Endothelial cell of umbilical vein (primary cell): ENCODE measurements at regions not wholly inside any gene's neighbourhood (a gene's known extent, or its start where the extent isn't known, plus 50 kb on each side); places are given as distances from the start of the nearest gene placed in this dataset.

Experiments used
- BruUV-seq: library from RNA; stranded (reverse); fragments of 400-500 nt; replicated peaks from 2 replicates; lab custom pipeline; 2021; lab: Mats Ljungman, UMichigan
- CTCF ChIA-PET: fragments of 300-600, 350-600 bp; sonication (Branson Sonifier 250); formaldehyde crosslinking; loops from one replicate; lab custom pipeline; 2021; ENCODE audit warnings: antibody characterized with exemption, inconsistent platforms; lab: Charles Lee
- POLR2A ChIA-PET: fragments of 300-600, 350-600 bp; sonication (Branson Sonifier 250); formaldehyde crosslinking; loops from one replicate; lab custom pipeline; 2021; ENCODE audit warnings: antibody characterized with exemption, inconsistent platforms; lab: Charles Lee
- DNase-seq: peaks from one replicate; pipeline ENCODE4 v3.0.0-alpha.2; 2011; ENCODE audit warnings: low read depth, low spot score
- FAIRE-seq: peaks from 2 replicates; lab custom pipeline; 2011; peaks lifted over from hg19 to GRCh38; lab: Jason Lieb, UNC
- H2AFZ ChIP-seq: 2 replicates; pipeline ENCODE4 v1.6.0; 2012; ENCODE audit warnings: low read depth, low read length, control low read depth, inconsistent platforms
- H3K27ac ChIP-seq: 2 replicates; pipeline ENCODE4 v1.5.1; 2011; ENCODE audit warnings: low read depth, mild to moderate bottlenecking, control low read depth, low read length, moderate library complexity; ENCODE audit not compliant: insufficient read depth
- H3K27me3 ChIP-seq, 2 experiments: 2 replicates each; pipeline versions ENCODE4 v1.6.0 to v1.6.1; 2011; ENCODE audit warnings: low read length in 2 of 2, mixed read lengths in 1 of 2; ENCODE audit not compliant: control insufficient read depth in 2 of 2, insufficient read depth in 2 of 2
- H3K36me3 ChIP-seq, 2 experiments: 2 replicates in 1 of 2; 3 replicates in 1 of 2; pipeline ENCODE4 v1.5.1; 2011; ENCODE audit warnings: low read length in 2 of 2, mild to moderate bottlenecking in 1 of 2, moderate library complexity in 1 of 2; ENCODE audit not compliant: control insufficient read depth in 2 of 2, insufficient read depth in 2 of 2; ENCODE audit errors: extremely low read depth in 1 of 2
- H3K4me1 ChIP-seq: 3 replicates; pipeline ENCODE4 v1.5.1; 2011; ENCODE audit warnings: mild to moderate bottlenecking, low read length; ENCODE audit not compliant: control insufficient read depth, insufficient read depth; ENCODE audit errors: extremely low read depth
- H3K4me2 ChIP-seq: 2 replicates; pipeline ENCODE4 v1.6.1; 2011; ENCODE audit warnings: low read length, control low read depth, mixed read lengths; ENCODE audit not compliant: insufficient read depth
- H3K4me3 ChIP-seq, 3 experiments: fragments of 200-600 bp in 1 of 3; sonication (generic), shearing (Covaris generic) in 1 of 3; replicated peaks in 1 of 3; 2 replicates each; pipeline ENCODE4 v1.5.1; 2011 to 2016; ENCODE audit warnings: control low read depth in 3 of 3, low read length in 3 of 3, mild to moderate bottlenecking in 2 of 3, inconsistent platforms in 1 of 3, low read depth in 1 of 3, moderate library complexity in 1 of 3; ENCODE audit not compliant: insufficient read depth in 1 of 3
- H3K79me2 ChIP-seq: 2 replicates; pipeline ENCODE4 v1.6.0; 2012; ENCODE audit warnings: low read length, inconsistent platforms; ENCODE audit not compliant: control insufficient read depth, insufficient read depth
- H3K9ac ChIP-seq: replicated peaks from 2 replicates; pipeline ENCODE3; 2011; ENCODE audit warnings: low read length, control low read depth; ENCODE audit not compliant: insufficient read depth; ENCODE audit errors: extremely low read depth
- H3K9me1 ChIP-seq: replicated peaks from 3 replicates; pipeline ENCODE4 v1.6.0; 2011; ENCODE audit warnings: mild to moderate bottlenecking, low read length; ENCODE audit not compliant: control insufficient read depth, insufficient read depth; ENCODE audit errors: extremely low read depth
- H3K9me3 ChIP-seq: replicated peaks from 2 replicates; pipeline ENCODE4 v1.5.1; 2012; ENCODE audit warnings: low read length, inconsistent platforms; ENCODE audit not compliant: control insufficient read depth, insufficient read depth
- H4K20me1 ChIP-seq: replicated peaks from 2 replicates; pipeline ENCODE3; 2011; ENCODE audit warnings: mild to moderate bottlenecking, low read length; ENCODE audit not compliant: control insufficient read depth, insufficient read depth; ENCODE audit errors: extremely low read depth
- CTCF ChIP-seq, 2 donors: IDR thresholded peaks; 1 replicate in 1 of 2; 2 replicates in 1 of 2; pipeline ENCODE4 v1.5.1; 2011; ENCODE audit warnings: low read length in 2 of 2, mild to moderate bottlenecking in 2 of 2, moderate library complexity in 2 of 2, control low read depth in 1 of 2, inconsistent platforms in 1 of 2, low read depth in 1 of 2; ENCODE audit not compliant: insufficient read depth in 1 of 2; ENCODE audit errors: extremely low read depth in 1 of 2
- EZH2 ChIP-seq: IDR thresholded peaks from 2 replicates; pipeline ENCODE4 v1.6.1; 2012; ENCODE audit warnings: borderline replicate concordance, low read depth, mild to moderate bottlenecking, moderate library complexity, low read length, inconsistent platforms; ENCODE audit not compliant: severe bottlenecking
- FOS ChIP-seq: IDR thresholded peaks from 2 replicates; pipeline ENCODE4 v1.6.1; 2011; ENCODE audit warnings: mild to moderate bottlenecking, low read length, moderate library complexity, borderline replicate concordance; ENCODE audit not compliant: insufficient read depth
- GATA2 ChIP-seq: IDR thresholded peaks from 2 replicates; pipeline ENCODE4 v1.7.0; 2011; ENCODE audit warnings: low read depth, mild to moderate bottlenecking, moderate library complexity, mixed read lengths, low read length; ENCODE audit not compliant: insufficient read length, insufficient read depth
- JUN ChIP-seq: IDR thresholded peaks from 2 replicates; pipeline ENCODE4 v1.6.1; 2011; ENCODE audit warnings: borderline replicate concordance, low read depth; ENCODE audit not compliant: insufficient read length, insufficient read depth
- MAX ChIP-seq: IDR thresholded peaks from 2 replicates; pipeline ENCODE4 v1.6.1; 2011; ENCODE audit not compliant: insufficient read depth, insufficient read length
- MYC ChIP-seq: IDR thresholded peaks from one replicate; pipeline ENCODE4 v1.6.1; 2011; ENCODE audit warnings: mild to moderate bottlenecking, low read depth, low read length
- POLR2A ChIP-seq: IDR thresholded peaks from 2 replicates; pipeline ENCODE4 v1.6.1; 2012; ENCODE audit warnings: low read depth, mild to moderate bottlenecking, control low read depth, low read length
- POLR2AphosphoS5 ChIP-seq: IDR thresholded peaks from 2 replicates; pipeline ENCODE4 v1.6.1; 2012; ENCODE audit warnings: low read depth, mild to moderate bottlenecking, control low read depth, low read length, moderate library complexity; ENCODE audit not compliant: insufficient read depth
- dilution Hi-C: fragments of 300-500 bp; cut with MboI; formaldehyde crosslinking; loops from one replicate; pipeline ENCODE4 v1.15.0; 2019; ENCODE audit warnings: low sequenced_read_pairs; ENCODE audit not compliant: extremely low pct_ligation_motif_present
- intact Hi-C: fragments of 100-400 bp; cut with micrococcal nuclease; formaldehyde crosslinking; loops from one replicate; pipeline ENCODE4 v1.10.0; 2022

- dilution Hi-C loops (no loop called here), intact Hi-C loops (no loop called here)
- Histone ChIP-seq H3K27me3 (no peaks in the 10 kb centered on the region), H2AFZ (no peak overlapping the region), H3K27ac (no peak overlapping the region), H3K79me2 (no peaks in the 10 kb centered on the region), H3K9me3 (no peaks in the 10 kb centered on the region), H3K4me2 (no peak overlapping the region), H3K9ac (no peak overlapping the region), H3K4me3 (no peak overlapping the region), H3K36me3 (no peaks in the 10 kb centered on the region), H4K20me1 (no peaks in the 10 kb centered on the region), H3K9me1 (no peaks in the 10 kb centered on the region), H3K4me1 (no peaks in the 10 kb centered on the region)
- TF ChIP-seq POLR2AphosphoS5 (no peak), GATA2 (no peak), FOS (no peak), JUN (no peak), POLR2A (no peak), MAX (no peak), MYC (no peak), CTCF (IDR thresholded peaks at IDR 0.05; ENCODE audit: extremely low read depth in 1 of 2, insufficient read depth in 1 of 2, low read depth in 1 of 2, low read length in 2 of 2) (no peak), EZH2 (no peak)
- FAIRE-seq (no peak), DNase-seq (no peak)
- no TSS peak for BruUV-seq
- ChIA-PET CTCF (no interaction called here), POLR2A (no interaction called here)
Observed at GRCh38 chr10:52927678-52928077, 155.1 kb upstream of the MBL2 start.
